ENCODE measurements at regions not wholly inside any gene's neighbourhood (a gene's known extent, or its start where the extent isn't known, plus 50 kb on each side); places are given as distances from the start of the nearest gene placed in this dataset.
"Not testable (repeated sequence)": the region's sequence is repeated elsewhere in the genome, so short reads cannot be mapped to it uniquely, and the experiment has no call there.

DNA sequence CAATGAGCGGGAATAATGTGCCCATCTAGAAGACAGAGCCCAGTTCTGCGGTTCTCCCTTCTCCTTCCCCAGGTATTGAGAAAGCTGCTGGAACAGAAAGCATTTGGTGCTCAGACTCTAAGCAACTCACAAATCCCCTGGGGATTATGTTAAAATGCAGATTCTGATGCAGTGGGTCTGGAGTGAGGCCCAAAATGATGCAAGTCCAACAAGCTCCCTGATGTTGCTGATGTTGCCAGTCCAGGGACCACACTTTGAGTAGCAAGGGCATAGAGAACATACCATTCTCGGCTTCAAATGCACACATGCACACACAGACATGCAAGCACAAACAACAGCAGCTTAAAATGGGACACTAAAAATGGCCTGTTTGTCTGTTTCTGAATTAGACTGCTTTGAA lies 274.8 kb upstream of the NCKAP5 start:
- DNase-seq = no peak

DNA sequence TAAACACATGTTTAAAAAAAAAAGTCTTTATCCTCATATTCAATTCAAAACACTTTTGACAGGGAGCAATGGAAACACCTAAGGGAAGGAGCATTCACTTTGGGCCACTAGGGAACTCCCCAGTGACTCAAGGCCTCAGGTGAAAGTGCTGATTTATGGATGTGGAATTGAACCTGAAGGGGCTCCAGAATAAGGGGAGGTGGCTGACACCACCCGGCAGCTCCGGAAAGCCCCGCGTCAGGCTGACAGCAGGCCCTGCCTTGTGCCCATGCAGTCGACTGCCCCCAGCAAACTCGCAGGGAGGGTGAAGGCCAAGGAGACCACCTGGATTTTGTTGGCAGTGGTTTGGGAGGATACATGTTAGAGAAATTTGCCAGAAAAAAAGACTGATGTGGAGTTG lies 275.3 kb upstream of the NCKAP5 start:
- no peak for DNase-seq

DNA sequence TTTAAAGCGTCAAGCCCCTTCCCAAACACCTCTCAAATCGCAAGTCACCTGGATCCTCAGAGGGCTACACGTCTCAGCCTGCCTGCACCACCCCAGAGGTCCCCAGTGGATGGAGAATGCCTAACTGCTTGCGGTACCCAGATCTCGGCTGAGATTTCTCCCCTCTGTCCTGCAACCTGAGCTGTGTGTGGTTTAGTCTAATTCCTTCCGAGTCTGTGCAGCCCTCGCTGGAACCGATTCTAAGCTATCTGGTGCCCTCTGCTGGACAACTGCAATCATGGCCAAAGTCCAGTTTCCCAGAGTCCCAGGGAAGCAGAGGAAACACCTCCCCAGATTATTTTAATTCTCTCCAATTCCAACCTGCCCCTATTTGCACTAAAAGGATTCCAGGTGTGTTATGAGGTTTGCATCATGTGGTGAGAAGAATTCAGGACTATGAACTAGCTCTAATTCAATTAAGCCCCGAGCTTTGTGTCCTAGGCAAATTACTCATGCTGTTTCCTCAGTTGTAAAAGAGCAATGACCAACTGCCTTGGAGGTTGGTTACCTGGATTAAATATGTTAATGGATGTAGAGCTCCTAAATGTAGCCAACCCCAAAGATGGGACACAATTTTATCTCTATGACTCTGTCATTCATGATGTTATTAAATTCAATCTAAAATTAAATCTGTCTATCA lies 276.1 kb upstream of the NCKAP5 start:
- peak; percentile 57 for DNase-seq

DNA sequence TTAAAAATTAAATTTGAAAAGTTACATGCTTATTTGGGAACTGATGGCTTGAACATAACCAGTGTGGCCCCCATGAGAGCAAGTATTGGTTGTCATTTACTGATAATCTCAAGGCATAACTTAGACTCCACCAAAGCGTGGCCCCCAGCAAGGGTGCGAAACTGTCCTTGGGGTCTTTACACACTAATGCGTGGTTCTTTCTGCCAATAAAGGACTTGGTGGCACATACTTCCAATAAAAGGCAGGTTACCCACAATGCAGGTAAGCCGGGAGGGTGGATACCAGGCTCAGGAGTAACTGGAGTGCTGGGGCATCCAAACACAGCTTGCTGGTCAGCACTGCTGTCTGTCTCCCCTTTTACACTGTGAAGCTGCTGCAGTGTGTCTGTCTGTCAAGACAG lies 278.2 kb upstream of the NCKAP5 start:
- DNase-seq = no peak

DNA sequence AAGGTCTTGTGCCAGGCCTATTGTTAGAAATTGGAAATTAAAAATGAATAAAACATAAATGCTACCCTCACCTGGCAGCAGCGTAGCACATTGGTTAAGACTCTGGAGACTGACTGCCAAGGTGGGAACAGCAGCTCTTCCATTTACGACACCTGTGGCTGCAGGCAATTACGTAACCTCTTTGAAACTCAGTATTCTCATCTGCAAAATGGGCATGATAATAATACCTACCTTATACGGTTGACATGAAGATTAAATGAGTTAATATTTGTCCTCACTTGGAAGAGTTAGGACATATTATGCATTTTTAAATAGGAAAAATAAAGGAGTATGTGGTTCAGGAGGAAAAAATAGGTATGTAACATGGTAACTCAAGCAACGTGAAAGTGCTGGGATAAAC lies 279.3 kb upstream of the NCKAP5 start:
- DNase-seq = no peak

DNA sequence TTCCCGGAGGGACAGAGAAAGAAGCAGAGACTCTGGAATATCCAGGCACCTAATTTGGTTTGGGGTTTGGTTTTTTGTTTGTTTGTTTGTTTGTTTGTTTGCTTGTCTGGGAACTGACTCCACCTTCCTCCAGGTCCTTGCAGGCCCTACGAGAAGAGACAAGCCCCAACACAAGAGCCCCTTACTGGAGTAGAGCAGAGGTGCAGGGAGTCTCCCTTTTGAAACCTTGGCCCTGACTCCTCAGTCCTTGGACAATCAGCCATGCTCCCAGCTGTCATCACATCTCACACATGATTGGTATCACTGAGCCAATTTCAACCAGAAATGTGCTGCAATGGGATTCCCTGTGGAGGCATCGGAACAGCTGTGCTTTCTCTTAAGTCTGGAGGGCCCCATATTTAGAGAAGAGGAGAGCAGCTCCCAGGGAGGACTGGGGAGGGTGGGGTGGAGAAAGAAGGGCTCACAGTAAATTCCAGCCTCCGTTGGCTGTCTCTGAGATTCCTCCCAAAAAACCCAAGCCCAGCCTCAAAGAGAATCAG lies 279.9 kb upstream of the NCKAP5 start:
- DNase-seq = no peak

DNA sequence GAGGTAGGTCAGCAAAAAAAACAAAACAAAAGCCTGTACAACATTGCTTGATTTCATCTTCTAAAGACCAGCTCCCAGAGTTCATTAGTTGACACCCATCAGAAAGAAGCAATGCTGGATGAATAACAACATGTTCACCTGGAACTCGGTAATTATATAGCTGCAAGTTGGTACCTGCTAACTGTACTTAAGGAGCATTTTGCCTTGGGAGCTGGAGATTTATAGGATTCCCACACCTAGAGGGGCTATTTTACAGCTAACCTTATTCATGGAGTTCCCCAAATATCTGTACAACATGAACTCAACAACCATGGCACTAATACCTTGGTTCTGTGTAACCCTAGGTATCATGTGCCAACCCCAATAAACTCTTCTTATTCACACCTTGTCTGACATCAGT lies 281.1 kb upstream of the NCKAP5 start:
- DNase-seq = no peak

DNA sequence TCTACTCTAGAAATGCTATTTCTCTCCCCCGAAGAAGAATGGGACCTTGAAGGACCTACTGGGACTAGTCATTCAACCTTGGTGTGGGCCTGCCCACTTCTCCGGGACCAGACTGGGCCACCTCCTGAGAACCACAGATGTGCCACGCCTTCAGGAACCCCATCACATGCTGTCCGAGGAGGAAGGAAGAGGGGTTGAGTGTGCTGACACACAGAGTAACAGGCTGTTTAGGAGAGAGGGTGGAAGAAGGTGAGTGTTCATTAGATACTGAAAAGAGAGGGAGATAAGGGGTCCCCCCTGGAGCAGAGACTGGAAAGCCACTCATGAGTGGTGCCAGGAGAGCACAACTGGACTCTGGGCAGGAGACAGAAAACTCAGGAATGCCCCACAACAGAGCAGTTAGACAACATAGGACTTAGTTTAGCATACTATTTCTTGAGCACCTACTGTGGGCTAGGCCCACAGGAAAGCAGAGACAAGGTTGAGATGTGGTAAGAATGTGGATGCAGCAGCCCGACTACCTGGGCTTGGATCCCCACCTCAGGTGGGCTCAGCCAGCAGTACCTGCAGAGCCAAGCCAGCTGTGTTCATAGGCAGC lies 286.4 kb upstream of the NCKAP5 start:
- DNase-seq = no peak

DNA sequence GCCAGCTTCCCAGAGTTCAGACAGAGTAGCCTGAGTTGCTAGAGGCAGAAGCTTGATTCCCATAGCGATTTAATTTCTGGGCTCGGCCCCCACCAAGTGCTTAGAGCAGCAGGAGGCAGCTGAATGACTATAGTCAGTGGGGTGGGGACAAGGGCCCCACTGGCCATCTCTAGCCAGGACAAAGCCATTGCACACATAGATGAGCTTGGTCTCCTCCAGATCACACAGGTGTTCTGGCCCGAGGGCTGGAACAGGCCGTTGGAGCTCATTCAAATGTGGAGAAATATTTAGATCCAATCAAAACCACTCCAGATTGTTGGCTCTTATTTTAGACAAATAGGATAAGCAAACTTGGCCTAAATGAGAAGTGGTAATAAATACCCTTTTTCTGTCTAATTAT lies 287.3 kb upstream of the NCKAP5 start:
- no peak for DNase-seq

DNA sequence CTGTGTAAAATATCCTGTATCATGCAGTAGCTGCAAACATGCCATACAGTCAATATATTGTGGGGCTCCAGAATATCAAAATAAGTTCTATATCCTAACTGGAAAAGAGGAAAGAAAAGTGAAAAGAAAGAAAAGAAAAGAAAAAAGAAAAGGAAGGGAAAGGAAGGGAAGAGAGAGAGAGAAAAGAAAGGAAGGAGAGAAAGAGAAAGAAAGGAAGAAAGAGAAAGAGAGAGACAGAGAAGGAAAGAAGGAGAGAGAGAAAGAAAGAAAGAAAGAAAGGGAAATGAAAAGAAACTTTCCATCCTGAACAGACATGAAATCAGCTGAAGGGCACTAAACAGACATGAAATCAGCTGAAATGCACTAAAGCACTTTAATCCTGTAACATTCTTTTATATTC lies 288.4 kb upstream of the NCKAP5 start:
- no peak for DNase-seq

DNA sequence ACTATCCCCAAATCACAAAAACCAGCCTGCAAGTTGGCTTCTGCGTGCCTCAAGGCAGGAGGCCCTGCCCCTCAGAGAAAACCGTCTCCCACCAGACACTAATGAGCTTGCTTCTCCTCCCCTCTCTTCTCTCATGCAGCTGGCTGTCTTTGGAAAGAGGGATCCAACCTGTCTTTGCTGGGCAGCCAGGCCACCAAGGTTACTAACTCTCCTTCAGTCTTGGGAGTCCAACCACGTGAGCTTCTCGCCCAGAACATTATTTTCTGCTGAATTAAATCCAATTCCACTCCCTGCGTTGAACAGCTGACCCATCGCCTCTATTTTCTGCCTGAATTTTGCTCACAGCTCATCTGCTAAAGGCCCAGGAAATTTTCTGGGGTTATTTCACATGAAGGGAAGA lies 291.3 kb upstream of the NCKAP5 start:
- no peak for DNase-seq

DNA sequence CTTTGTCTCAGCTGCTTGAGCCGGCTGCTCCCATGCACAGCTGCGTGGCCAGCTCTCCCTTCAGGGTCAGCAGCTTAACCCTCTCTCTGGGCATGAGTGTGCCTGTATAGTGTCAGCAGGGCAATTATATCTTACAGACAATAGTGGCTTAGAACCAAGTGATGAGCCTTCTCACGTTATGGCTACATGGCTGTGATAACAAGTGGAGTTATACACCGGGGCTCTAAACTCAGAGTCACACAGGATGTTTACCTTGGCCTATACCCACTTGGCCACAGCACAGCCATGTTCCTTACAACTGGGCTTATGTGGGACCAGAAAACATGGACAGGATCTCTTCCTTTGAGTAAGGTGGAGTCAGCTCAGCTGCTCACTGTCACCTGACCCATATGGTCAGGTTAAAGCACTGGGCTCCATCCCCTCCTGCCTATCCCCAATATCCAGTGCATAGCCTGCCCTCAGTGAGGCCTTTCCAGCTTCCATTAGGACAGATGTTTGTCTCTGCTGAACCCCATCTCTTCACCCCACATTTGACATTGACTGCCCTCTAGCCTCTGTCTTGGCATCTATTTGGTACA lies 294.2 kb upstream of the NCKAP5 start:
- DNase-seq = no peak

DNA sequence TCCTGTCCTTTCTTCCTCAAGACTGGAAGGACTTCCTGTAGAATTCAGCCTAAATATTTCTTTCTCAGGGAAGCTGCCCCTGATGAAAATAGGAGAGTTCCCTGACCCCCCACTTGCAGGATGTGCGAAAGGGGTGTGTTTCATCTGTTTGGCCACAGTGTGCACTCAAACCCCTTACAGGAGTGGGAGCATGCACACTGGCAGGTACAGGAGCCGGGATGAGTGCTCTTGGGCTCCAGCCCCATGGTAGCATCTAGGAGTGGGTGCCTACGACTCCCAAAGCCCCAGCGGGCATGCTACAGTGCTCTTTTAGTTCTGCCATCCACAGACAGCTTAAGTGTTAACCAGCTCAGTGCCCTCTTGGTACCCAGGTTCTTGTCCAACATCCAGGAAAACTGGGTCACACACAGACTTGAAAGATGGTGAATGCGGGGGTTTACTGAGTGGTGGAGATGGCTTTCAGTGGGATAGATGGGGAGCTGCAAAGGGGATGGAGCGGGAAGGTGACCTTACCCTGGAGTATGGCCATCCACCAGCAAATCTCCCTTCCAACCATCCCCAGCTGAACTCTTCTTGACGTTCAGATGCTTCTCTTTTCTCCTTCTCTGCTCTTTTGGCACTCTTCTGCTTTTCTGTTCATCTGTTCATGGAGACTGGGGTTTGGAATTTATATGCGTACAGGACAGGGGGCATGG lies 295.0 kb upstream of the NCKAP5 start:
- no peak for DNase-seq

DNA sequence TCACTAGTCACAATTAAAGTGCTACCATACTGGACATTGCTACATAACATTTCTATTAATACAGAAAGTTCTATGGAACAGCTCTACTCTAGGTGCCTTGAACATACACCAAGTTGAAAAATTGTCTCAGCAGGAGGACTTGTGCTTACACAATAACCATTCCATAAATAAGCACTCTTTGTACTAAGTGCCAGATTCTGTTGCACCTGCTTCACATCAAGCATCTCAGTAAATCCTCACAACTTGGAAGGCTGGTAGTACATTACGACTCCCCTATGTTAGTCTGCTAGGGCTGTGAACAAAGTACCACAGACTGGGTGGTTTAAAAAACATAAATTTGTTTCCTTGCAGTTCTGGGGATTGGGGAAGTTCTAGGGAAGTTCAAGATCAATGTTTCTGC lies 296.9 kb upstream of the NCKAP5 start:
- DNase-seq = no peak

DNA sequence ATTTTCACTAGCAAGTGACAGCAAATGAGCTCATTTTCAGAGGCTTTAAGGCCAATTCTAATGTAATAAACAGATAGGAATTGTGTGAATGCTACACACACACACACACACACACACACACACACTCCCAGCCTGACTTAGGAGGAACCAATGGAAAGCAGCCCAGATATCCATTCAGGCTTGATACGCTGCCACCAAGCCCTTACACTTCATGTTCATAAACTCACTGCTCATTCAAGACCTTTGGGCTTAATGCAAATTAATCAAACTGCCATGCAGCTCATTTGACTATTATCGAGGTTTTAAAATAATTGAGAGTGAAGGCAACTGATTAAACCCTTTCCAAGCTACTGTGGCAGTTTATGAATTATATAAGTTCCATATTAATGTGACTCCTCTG lies 298.9 kb upstream of the NCKAP5 start:
- no peak for DNase-seq

DNA sequence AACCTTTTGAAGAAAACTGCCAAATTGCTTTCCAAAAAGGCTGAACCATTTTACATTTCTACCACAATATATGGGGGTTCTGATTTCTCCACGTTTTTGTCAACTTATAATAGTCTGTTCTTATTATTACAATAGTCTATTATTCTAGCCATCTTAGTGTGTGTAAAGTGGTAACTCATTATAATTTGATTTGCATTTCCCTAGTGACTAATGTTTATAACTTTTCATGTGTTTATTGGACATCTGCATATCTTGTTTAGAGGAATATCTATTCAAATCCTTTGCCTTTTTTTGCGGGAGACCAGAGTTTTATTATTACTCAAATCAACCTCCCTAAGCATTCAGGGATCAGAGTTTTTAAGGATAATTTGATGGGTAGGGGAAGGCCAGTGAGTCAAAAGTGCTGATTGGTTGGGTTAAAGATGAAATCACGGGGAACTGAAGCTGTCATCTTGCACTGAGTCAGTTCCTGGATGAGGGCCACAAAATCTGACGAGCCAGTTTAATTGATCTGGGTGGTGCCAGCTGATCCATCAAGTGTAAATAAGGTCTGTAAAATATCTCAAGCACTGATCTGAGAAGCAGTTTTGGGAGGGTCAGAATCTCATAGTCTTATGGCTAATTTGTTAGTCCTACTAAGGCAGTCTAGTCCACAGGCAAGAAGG lies 303.4 kb upstream of the NCKAP5 start:
- DNase-seq = no peak

DNA sequence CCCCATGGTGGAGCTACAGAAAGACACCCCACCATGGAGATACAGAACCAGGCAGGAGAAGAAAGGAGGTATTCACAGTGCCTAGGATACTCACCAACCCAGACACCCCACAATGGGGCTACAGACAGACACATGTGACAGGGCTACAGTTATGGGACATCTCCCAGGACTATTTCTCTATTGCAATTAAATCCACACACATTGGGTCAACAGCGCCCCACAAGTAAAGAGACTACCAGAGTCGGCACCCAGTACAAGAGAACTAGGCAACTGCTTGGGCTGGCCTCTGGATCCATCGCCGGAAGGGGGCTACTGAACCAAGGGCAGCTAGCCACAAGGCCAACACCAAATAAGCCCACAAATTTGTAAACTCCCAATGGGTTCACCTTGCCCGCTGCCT lies 310.1 kb upstream of the NCKAP5 start:
- DNase-seq = no peak

DNA sequence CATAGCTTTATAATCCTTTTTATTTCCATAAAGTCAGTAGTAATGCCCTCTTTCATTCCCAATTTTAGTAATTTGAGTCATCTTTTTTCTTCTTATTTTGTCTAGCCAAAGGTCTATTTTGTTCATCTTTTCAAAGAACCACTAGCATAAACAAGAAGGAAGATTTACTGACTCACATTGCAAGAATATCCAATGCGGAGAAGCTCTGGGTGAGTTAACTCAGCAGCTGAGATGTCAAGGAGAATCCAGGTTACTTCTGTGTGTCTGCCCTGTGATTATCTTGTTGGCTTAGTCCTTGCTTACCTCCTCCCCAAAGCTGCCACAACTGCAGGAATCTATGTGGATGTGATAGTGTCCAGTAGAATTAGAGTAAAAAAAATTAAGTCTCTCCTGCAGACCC lies 311.4 kb upstream of the NCKAP5 start:
- DNase-seq = no peak

DNA sequence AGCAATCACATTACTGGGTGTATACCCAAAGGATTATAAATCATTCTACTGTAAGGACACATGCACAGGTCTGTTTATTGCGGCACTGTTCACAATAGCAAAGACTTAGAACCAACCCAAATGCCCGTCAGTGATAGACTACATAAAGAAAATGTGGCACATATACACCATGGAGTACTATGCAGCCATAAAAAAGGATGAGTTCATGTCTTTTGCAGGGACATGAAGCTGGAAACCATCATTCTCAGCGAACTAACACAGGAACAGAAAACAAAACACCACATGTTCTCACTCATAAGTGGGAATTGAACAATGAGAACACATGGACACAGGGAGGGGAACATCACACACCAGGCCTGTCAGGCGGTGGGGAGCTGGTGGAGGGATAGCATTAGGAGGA lies 313.9 kb upstream of the NCKAP5 start:
- not testable (repeated sequence) for DNase-seq

DNA sequence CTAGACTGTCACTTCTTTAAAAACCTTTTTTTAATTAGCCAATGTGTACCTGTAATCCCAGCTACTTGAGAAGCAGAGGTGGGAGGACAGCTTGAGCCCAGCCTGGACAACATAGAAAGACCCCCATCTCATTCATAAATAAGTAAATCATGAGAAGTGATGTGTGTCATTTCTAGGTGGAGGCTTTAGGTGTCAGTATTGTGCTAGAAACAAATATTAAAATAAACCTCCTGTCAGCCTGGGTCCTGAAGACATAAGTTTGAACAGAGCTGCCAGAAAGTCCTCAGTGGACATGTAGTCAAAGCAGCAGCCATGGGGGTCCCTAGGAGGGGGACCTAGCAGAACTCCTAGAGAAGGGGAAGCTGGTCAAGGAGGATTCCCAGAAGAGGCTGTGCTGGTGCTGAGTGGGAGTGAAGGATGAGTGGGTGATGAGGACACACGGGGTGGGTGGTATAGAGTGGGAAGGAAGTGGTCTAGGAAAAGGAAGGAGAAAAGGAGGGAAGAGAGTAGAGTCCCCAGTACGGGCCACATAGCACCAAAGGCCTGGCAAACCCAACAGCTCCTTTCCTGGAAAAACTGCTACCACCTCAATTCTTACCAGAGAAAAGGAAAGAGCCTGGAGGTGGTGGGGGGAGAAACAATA lies 316.6 kb upstream of the NCKAP5 start:
- DNase-seq = no peak

DNA sequence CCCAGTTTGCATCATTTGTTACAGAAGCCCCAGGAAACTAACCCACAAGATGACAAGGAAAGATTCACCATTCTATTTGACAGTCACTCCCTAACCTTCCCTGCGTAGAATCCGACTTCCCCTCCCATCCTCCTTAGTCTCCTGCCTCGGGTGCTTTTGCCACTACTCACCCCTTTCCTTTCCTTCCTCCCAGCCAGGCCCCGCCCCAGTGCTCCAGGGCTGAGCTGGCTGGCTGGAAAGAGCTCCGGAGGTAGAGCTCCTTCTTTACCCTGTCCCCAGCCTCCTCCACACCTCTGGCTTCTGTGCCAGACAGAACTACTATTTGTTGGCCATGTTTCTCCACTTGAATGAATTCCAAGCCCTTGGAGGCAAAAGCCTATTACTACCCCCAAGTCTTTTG lies 317.6 kb upstream of the NCKAP5 start:
- no peak for DNase-seq

DNA sequence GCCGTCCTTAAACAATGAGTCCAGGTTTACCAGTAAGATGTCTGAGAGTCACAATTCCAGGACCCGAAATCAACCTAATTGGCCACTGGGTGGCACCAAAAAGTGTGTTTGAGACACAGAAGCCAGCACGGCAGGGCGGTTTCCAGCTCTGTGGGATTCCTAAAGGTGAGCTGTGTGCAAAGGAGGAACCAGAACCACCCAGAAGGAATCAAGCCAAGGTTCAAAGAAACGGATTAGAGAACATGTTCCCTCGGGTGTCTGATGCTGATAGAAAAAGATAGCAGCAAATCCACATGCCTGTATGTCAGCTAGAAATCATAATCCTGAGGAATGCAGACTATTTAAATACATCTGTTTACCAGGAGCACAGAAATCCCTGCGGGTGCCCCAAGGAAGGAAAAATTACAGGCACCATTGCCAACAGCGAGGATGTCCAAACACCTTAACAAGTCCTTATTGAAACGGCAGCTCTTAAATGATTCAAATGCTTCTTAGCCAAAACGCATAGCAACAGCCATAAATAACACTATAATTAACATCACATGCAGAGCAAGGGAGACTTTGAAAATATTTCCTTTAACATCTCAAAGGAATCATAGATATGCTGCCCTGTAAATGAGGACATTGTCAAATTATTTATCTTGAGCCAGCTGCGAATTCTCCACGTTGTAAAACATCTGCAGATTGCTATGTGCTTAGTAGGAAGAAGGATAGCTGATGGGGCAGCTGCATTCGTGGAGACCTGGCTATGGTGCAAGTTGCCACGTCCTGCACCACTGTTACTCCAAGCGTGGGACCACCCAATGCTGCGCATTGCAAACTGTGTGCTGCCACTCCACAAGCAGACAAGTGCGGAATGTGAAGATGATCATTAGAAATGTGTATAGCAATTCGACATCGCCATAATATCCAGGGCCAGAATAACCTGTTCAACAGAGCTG lies 318.7 kb upstream of the NCKAP5 start:
- DNase-seq = peak; percentile 54
